HG02970 (cell line): ENCODE measurements at regions not wholly inside any gene's neighbourhood (a gene's known extent, or its start where the extent isn't known, plus 50 kb on each side); places are given as distances from the start of the nearest gene placed in this dataset.

ENCODE experiments used
- ATAC-seq: cut with Tn5 transposase; IDR thresholded peaks from one replicate; pipeline ENCODE4 v1.9.1; 2021; ENCODE audit warnings: mild to moderate bottlenecking, moderate library complexity, moderate number of reproducible peaks; ENCODE audit not compliant: unreplicated experiment, low FRiP score

DNA sequence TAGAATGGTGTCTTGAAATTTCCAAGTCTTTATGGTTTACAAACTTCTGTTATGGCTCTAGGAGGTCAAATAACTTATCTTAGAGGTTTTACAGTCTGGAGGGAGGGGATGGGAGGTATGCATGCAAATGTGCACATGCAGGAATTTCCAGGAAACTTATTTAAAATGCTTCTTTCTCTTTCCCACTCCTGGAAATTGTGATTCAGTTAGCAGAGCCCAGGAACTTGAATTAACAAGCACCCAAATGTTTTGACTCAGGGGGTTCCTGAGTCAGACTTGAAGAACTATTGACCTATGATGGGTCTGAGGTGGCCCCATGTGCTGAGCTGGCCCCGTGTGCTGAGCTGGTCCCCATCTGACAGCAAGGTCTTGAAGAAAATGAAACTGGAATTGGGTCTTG is 669.4 kb downstream of the INHBA start:
- no peak for ATAC-seq

DNA sequence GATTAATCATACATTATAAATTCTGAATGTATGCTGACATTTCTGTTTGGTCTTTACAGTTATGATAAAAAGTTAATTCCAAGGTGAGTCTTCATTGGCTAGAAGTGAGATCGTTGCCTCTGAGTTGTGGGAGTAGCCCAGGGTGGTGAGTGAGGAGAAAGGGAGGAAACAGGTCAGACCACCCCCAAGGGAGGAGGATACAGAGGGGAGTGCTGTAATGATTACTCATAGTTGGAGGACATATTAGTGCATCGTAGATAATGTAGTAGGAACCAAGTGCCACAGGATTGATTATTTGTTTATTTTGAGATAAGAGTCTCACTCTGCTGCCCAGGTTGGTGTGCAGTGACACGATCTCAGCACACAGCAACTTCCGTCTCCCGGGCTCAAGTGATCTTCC is 672.2 kb downstream of the INHBA start:
- no peak for ATAC-seq

DNA sequence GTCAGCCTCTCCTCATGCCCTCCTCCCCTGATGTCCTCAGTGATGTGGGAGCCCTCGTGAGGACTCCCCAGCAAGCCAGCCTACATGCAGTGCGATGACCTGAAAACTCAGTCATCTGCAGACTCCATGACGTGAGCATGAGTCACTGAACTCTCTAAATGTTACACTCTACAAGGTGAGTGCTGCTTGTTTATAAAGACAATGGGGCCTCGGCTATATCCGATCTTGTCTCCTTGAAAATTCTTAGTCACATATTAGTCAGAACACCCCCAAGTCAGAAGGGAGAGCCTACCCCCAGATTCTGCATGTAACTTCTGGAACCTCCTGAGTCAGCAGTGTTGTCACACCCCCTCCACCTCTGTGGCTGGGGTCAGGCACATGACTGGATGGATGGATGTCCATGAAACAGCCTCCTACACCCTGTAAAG is 673.8 kb downstream of the INHBA start:
- ATAC-seq = no peak

DNA sequence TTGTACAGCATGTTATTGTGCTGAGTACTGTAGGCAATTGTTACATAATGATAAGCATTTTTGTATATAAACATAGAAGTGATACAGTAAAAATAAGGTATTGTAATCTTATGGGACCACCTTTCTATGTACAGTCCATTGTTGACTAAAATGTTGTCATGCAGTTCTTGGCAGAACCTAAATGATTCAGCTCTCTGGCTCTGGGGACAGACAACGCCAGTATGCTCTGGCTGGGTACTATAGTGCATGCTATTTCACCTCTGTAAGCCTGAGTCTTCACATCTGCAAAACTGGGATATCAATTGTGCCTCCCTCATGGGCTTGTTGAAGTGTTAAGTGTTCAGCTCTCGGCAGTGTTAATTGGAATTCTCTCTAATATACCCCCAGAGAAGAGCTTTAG is 674.3 kb downstream of the INHBA start:
- no peak for ATAC-seq

DNA sequence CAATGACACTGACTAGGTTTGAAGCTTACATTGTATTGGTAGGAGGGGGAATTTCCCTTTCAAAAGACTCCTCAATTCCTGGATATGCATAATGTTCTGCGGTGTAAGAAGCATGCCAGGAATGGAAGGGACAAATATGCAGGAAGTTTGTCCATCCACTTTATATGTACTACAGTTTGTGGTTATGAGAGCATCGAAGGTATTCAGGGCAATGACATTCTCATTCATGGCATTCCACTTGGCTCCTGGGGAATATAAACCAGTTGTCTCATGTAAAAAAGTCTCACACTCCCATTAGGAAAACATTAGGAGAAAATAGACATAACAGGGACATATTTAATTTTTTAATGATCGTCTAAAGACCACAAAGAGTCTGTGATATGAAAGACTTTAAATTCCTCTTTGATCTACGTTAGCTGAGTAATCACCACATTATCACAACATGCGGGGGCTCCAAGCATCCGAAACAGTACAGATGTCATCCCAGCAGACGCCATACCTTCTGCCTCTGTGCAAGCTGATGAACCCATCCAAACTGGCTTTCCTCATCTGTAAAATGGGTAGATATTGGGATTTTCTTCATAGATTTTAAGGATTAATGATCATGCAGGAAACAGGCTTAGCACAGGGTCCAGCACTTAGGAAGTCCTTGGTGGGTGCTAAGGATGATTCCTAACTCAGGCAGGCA is 675.3 kb downstream of the INHBA start:
- no peak for ATAC-seq

DNA sequence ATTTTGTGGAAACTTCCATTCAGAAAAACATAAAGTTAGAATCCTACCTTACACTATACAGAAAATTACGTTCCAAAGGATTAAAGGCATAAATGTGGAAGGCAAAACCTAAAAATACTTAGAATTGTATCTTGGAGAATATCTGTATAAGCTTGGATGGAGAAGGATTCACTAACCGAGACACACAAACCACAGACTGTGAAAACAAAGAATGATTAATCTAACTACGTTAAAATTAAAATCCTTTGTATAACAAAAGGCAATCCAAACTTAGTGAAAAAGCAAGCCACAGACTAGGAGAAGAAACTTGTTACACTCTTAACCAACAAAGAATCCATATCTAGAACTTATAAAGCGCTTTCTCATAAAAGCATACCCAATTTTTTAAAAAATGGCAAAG is 678.8 kb downstream of the INHBA start:
- no peak for ATAC-seq

DNA sequence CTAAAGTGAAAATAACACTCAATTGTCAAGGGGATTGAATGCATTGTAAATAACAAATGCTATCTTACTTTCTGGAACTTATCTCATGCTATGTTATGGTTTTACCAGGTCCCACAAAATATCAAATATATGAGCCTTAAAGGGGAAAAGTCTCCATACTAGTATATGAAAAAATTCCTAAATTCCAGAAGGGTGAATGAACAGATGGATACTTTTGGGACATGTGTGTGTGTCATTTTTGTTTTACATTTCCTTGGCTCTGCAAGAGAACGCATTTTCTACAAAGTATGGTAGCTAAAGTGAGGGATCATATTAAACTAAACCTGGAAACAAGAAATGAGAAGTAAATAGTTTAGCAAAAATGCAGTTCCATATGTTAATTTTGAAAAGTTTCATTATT is 682.8 kb downstream of the INHBA start:
- no peak for ATAC-seq

DNA sequence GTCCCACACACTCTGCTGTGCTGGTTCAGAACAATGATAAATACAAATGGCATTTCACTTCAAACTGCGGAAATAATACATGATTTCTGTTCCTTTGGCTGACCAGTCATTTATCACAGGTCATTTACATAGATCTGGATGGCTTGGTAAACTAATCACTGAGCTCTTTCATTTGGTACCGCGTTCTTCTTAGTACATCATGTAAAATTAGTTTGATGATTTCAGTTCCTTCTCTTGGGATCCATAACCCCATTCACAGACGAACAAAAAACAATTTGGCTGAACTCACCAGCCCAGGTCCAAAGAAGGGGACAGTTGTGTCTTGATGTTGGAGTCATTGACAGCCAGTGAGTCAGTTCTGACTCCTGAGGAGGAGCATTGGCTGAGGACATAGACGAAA is 689.8 kb downstream of the INHBA start:
- no peak for ATAC-seq

DNA sequence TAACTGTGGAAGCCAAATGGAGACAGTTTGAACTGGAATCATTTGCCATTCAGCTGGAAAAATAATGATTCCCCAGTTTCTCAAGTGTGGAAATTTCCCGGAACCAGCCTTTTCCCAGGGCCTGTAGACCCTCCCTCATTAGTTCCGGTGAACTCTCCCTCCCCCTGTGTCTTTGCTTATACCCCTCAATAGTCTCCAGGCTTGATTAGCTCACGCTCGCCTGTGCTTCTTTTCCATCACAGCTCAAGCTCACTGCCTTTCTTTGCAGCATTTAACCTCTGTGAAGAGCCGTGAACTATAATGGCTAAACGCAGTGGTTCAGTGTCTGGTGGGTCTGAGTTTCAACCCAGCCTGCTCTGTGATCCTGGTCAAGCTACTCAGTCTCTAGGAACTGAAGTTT is 690.8 kb downstream of the INHBA start:
- no peak for ATAC-seq

DNA sequence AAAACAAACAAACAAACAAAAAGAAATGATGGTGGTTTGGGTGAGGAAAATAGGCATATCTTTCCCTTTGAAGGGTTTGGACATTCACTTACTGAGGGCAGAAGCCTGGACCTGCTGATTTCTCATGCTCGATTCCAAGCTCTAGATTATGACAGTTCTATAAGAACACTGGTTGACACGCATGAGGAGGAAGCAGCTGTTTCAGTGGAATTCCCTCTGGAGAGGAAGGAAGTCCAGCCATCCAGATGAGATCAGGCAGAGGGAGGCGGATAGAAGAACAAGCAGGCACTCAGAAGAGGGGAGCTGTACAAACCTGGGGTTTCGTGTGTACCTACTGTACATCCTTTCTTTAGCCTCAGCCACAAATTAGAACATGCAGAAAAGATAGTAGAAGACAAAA is 691.9 kb downstream of the INHBA start:
- ATAC-seq = no peak

DNA sequence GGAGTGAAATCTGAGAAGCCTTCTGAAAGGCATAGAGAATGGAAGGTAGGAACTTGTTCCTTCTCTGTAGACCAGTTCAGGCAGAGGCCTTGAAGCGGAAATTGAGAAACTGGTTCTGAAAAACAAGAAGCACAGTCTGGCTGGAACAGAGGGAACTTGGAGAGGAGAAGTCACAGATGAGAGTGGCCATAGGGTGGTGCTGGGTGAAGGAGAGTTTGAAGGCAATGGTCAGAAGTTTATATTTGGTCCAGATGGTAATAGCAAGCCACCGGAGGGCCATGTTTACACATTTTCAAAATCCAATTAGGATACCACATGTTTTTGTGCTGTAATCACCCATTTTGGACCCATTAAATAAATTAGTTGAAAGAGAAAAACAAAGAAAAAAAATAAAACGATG is 692.5 kb downstream of the INHBA start:
- ATAC-seq = no peak

DNA sequence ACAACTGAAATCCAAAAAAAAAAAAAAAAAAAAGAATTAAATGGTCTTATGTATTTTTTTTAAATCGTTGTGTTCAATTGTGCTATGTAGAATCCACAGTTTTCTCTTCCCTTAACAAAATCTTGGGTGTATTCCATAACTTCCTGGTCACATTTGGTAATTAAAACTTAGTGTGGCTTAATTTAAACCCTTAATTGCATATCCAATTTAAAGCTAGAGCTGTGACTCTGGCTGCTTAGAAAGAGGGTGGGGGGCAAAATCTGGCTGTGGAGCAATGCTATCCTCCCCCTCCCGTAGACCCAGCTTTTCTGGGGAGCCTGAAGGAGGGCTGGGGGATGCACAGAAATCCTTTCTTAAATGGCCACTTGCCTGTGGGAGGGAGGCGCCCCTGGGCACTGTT is 695.1 kb downstream of the INHBA start:
- ATAC-seq = no peak

DNA sequence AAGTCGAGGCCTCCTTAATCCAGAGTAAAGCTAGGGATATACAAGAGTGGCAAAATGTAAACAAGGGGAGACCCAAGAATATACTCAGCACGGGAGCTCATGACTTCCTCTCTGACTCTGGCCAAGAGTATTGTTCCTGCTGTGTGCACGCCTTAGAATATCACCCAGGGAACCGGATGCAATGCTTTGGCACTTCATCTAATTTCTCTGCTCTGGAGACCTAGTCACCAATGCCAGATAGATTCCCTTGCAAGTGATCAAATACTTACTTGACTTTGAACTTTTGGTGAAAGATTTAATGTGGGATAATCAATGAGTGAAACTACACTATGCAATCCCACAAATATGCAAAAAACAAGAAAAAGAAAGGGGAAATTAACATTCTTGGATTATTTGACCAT is 695.5 kb downstream of the INHBA start:
- ATAC-seq = no peak

DNA sequence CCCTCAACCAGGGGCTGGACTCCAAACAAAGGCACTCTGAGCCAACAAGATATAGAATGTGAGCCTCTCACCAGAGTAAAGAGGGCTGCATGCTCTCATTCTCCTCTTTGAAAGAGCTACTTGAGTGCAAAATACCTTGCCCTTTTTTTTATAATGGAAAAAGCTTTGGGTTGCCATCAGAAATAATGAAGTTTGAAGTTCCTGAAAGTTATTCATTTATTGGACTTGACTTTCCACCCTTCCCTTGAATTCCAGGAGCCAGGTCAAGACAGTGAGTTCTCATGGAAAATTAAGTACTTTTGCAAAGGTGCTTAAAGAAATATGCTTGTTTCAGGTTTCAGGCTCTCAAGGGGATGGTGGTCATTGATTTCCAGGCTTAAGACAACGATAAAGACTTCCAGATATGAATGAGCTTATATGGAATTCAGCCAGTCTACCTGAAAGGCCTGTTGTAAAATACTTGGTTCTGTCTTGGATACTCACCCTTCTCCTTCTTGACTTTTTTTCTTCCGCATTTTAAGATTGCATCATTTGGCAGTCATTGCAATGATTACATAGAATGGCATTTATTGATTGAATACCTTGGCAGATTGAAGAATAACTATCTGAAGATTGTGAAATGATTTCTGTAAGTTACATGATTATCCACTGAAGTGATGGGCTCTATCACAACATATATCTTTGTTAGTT is 696.4 kb downstream of the INHBA start:
- ATAC-seq = no peak

DNA sequence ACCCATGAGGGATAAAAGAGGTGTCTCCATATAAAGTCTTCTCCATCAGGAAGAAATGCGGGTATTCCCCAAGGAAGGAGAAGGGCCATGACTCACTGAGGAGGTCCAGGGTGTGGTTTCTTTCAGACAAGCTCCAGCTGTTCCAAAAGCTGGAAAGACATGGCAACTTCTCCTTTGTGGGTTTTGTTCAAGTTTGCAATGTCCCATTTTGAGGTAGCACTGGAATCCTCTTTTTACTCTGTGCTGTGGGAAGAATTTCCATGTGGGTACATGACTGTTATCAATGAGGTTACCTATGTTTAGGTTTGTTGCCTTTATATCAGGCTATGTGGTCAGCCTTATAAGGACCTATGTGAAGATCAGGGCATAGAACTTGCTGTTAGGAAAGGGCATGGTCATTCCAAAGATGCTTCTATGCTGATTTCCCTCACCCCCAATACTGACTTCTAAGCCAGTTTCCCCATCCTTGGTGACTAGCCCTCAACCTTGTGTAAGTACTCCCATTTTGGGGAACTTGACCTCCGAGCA is 697.5 kb downstream of the INHBA start:
- ATAC-seq = no peak

DNA sequence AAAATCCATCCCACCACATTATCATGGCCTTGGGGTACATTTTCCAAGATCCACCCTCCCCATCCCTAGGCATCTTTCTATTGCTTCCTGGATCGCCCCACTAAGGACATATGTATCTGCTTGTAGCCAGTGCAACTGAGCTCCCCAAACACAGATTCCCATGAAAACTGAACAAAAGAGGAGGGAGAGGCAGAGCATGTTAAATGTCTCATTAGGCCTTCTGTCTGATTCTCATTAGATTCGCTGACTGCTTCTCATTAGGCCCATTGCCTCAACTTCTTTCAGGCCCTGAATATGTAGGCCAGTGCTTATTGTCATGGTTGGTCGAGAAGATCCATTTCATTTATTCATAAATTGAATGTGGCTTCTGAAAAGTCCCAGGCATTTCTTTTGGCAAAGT is 698.9 kb downstream of the INHBA start:
- no peak for ATAC-seq

DNA sequence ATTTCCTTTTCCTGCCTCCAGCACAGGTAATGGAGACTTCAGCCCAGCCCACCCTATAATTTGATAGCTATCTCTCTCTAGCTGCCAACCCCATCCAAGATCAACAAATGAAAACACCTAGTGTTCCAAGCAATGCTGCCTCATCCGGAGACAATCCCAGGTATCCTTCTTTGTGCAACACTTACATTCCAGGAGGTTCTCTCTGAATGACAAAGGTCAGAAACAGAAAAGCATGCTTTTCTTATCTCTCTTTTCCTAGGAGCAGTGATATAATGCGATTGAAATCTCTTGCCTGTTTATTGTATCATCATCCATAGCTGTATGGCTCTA is 699.3 kb downstream of the INHBA start:
- no peak for ATAC-seq

DNA sequence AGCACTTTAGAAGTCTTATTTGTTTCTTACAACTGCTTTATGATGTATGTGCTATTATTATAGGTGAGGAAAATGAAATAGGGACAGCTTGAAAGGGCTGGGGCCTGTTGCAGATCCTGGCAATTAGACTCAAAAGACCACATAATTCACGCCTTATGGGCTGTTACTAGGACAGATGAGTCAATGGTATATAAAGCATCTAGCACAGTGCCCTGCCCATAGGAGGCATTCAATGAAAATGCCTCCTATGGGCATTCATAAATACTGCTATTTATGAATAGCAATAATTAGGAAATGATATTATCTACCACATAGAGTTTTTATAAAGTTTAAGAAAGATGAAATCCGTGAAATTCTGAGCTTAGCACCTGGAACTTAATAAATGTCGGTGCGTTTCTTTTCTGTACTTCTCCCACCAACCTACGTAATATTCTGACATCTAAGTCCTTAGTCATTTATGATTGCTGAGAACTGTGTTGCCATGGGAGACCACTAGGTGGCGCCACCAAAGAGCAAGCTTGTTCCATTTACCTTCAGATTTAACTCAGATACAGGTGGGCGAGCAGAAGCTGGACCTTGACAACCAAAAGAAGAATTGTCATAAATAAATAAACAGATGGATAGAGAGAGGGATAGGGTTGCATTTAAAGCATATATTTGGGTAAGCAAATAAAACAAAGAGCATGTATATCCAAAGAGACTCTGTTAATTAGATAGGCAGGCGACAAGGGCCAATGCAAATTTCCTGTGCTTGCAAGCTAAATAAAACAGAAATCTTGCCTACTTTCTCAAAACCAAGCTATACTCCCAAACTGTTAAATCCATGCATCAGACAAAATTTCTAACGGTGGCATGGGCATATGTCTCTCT is 699.9 kb downstream of the INHBA start:
- ATAC-seq = peak; percentile 58

DNA sequence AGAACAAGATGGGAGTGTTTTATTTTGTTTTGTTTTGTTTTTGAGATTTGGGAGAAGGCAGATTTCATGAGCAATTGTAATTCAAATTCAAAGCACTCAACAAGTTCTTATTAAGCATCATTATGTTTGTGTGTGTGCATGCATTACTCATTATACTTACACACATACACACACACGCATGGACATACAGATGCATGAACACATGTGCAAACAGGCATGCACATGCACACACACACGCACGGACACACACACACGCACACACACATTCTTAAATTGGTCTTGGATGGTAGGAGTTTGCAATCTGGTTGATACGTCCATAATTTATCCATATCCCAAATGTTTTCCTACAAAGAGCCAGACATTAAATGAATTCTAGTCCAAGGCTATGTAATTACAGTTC is 702.8 kb downstream of the INHBA start:
- ATAC-seq = no peak

DNA sequence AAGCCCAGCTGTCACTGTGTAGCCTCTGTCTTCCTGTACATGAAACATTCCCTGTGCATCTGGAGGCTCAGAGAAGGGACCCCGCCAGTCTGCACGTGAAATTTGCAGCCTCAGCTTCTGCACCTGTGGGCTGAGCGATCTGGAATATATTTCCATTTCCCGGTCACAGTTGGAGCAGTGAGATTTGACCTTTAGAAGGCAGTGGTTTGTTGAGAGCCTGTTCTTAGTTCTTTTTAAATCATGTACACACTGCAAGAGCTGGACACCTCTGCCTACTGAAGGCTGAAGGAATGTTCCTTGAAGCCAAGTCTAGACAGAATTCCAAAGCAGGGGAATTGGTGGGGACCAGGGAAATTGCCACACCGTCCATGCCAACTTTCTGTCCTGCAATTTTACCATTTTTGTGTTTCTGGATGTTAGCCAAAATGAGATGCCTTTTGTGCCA is 706.6 kb downstream of the INHBA start:
- ATAC-seq = no peak

DNA sequence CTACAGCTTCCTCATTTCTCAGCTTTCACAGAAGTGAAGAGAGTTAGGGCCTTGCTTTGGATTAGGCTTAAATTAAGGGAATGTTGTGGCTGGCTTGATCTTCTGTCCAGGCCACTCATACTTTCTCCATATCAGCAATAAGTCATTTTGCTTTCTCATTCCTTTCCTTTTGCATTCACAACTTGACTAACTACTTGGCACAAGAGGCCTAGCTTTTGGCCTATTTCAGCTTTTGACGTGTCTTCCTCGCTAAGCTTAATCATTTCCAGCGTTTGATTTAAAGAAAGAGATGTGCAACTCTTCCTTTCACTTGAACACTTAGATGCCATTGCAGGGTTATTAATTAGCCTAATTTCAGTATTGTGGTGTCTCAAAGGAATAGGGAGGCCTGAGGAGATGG is 712.0 kb downstream of the INHBA start:
- no peak for ATAC-seq
